Stimulated activated CD8-positive, alpha-beta memory T cell treated with anti-CD3 and anti-CD28 coated beads, Interleukin-2, amount 100 ng/mL, for 48 hours (primary cell): ENCODE measurements at regions not wholly inside any gene's neighbourhood (a gene's known extent, or its start where the extent isn't known, plus 50 kb on each side); places are given as distances from the start of the nearest gene placed in this dataset.
"Not testable (repeated sequence)": the region's sequence is repeated elsewhere in the genome, so short reads cannot be mapped to it uniquely, and the experiment has no call there.

Experiments used
- DNase-seq, 2 donors: peaks; one replicate each; pipeline ENCODE4 v3.0.0-alpha.2; 2020; ENCODE audit warnings: low read depth in 2 of 2

DNA sequence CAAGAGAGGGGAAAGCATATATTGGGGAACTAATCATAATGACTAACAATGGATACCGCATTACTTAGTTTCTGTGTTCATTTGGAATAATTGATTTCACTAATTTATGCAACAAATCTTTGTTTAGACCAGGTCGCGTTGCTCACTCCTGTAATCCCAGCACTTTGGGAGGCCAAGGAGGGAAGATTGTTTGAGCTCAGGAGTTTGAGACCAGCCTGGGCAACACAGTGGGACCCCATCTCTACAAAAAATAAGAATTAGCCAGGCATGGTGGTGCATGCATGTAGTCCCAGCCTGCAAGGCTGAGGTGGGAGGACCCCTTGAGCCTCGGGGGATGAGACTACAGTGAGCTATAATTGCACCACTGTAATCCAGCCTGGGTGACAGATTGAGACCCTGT lies 585.7 kb upstream of the CBLB start:
- no peak for DNase-seq

DNA sequence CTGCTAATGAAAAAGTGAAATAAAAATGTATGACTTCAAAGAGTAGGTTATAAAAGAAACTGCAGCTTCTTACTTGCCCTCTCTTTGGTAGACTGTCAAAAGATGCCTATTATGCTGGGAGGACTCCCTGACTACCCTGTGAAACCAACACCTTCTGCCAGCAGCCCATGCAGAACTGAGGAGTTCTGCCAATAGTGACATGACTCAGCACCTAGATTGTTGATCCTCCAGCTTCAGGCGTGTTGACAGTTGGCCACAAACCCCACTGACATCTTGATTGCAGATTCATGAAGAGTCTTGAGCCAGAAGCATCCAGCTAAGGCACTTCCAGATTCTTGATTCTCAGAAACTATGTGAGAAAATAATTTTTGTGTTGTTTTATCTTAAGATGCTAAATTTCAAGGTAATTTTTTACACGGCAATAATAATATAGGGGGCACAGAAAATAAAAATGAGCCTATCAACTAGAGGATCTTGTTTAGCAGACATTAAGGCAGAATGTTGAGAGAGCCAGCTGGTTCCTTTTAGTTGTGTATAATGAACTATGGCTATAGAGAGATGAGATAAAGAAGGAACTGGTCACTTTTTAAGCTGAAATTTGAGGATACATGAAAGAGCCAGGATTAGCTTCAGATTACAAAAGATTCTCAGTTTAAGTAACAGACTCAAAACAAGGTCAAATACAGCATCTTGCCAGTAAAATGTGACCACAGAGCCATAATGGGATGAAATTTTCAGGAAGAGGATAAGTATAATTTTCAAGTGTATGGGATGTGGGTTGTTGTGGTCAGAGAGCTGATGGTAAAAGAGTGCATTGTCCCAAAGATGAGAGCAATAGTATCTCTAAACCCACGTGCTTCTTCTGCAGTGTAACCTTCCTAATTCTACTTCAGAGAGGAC lies 588.7 kb upstream of the CBLB start:
- DNase-seq, result peak in 1 of 2 donors; percentile 18

DNA sequence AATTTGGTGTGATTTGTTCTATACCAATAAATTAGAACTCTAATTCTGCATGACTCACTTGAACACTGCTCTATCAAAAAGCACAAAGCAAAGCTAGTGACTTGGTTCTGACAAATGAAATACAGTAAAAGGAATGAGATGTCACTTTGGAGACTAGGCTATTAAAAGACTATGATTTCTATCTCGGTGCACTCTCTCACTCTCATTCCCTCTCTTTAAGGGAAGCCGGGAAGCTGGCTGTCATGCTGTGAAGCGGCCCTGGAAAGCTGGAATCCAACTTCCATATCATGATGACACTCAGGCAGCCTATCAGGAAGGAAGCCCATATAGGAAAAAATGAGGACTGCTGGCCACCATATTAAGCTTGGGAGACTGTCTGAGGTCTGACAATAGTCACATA lies 590.1 kb upstream of the CBLB start:
- DNase-seq, result no peak

DNA sequence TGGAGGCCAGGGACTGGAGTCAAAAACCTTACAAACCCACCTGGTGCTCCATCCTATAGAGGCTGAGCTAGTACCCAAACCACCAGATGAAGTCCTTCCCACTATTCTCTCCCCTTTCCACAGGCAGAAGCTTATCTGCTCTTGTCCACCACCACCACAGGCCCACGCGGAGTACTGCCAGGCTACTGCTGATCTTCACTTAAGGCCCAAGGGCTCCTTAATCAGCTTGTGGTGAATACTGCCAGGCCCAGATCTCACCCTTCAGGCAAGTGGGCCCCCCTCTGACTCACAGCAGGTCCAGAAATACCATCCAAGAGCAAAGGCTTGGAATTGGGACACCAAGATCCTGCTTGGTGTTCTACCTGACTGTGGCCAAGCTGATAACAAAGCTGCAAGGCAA lies 598.1 kb upstream of the CBLB start:
- DNase-seq, result no peak

DNA sequence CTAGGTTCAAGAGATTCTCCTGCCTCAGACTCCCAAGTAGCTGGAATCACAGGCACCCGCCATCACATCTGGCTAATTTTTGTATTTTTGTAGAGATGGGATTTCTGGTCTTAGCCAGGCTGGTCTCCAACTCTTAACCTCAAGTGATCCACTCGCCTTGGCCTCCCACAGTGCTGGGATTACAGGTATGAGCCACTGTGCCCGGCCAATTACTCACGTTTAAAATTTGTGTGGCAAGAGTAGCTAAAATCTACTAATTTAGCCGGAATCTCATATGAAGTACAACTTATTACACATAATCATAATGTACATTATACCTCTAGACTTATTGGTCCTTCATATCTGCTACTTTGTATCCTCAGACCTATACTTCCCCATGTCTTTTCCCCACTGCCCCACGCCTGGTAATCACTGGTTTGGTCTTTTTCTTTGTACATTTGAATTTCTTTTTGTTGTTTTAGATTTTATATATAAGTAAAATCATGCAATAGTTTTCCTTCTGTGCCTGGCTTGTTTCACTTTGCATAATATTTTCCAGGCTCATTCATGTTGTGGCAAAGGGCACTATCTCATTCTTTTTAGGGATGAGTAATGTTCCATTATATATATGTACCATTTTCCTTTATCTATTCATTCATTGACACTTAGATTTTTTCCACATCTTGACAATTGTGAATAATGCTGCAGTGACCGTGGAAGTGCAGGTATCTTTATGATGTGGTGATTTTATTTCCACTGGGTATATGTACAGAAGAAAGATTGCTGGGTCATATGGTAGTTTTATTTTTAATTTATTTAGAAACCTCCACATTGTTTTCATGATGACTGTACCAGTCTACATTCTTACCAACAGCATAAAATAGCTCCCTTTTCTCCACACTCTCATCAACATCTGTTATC lies 605.0 kb upstream of the CBLB start:
- DNase-seq, result peak in 1 of 2 donors; percentile 14

DNA sequence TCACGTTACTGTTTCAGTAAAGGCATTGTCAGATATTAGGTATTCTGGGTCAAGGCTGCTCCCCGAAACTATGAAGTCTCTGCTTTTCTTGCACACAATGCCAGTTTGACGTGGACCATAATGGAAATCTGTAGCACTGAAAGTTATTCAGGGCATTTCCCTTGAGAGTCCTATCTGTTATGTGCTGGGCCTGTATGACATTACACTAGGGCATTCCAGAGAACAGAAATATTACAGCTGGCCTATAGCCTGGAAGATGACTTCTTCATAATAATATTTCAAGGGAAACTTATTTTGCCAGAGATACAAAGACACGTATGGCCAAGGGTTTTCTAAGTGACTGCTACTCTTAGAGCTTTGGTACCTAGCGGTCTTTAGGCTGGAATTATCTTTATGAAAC lies 613.6 kb upstream of the CBLB start:
- DNase-seq, result no peak

DNA sequence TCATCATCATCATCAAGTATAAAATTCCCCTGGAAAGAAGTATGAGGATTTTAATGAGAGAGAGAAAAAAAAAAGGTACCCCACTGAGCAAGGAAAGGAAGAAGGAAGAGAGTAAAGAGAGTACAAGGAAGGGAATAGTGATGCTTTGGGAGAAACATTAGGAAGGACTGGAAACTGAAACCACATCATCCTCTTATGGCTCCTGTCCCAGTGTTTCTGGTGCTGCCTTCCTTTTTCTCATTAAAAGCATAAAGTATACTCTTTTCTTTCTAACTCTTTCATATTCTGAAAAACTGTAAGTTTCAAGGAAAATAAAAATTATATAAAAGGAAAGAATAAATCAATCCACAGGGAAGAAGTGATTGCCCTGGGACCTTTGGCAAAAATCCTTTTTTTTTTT lies 616.4 kb upstream of the CBLB start:
- no peak for DNase-seq

DNA sequence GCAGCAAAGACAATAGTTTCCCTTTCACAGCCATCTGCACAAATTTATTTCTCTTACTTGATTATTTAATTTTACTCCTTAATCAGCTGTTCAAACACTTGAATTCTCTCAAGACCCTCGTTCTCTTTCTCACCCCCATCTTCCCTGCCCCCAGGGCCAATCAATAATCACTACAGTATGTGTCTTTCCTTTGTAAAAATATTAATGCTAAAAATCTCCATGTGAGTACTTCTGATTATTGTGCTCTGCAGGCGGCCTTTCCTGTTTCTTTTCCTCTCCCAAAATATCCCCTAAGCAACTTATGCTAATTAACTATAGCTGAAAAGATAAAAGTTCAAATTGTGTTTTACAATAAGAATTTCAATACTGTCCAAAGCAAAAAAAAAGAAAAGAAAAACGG lies 617.0 kb upstream of the CBLB start:
- no peak for DNase-seq

DNA sequence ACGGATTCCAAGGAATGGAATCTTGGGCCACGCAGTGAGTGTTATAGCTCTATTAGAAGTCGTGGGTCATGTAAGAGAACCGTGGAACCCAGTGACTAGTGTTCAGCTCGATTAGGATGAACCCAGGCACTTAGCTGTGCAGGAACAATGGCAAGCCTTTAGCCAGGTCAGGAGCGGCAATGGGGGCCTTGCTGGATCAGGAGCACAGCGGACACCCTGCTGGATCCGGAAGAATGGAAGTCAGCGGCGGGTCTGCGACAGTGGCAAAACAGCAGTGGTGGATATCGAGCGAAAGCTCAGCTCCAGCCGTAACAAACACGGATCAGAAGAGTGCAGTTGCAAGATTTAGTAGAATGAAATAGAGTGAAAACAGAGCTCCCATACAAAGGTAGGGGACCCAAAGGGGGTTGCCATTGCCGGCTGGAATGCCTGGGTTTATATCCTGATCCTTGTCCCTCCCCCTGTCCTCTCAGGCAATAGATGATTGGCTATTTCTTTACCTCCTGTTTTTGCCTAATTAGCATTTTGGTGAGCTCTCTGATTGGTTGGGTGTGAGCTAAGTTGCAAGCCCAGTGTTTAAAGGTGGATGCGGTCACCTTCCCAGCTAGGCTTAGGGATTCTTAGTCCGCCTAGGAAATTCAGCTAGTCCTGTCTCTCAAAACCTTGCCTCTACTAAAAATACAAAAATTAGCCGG lies 618.3 kb upstream of the CBLB start:
- not testable (repeated sequence) for DNase-seq

DNA sequence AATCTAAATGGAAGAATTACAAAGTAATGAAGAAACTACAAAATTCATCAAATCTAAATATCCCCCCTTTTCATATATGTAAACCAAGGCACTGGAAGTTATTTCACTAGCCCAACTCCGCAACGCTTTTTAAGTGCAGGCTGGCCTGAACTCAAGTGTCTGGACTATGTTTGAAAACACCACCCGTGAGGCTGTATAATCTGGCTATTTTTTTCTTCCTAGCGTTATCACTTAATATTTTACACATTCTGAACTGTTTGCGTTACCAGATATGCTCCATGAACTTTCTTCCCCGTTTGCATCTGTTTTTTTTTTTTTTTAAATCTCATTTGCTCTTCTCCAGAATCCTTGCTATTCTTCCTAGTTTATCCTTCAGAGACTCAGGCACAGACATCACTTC lies 619.5 kb upstream of the CBLB start:
- no peak for DNase-seq

DNA sequence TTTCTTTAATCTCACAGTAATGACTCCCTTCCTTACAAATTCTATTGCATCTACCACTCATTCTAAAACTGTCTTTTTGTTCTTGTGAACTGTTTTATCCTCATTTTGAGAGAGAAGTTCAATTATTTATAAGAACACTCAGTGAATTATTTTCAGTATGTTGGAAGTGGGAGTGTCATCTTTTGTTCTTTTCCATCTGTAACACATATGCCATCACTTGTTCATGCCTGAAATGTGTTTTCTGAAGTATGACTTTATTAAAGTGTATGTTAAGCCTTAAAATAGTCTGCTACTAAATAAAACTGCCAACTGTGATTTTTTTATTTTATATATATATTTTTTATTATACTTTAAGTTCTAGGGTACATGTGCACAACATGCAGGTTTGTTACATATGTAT lies 623.0 kb upstream of the CBLB start:
- DNase-seq, result no peak

DNA sequence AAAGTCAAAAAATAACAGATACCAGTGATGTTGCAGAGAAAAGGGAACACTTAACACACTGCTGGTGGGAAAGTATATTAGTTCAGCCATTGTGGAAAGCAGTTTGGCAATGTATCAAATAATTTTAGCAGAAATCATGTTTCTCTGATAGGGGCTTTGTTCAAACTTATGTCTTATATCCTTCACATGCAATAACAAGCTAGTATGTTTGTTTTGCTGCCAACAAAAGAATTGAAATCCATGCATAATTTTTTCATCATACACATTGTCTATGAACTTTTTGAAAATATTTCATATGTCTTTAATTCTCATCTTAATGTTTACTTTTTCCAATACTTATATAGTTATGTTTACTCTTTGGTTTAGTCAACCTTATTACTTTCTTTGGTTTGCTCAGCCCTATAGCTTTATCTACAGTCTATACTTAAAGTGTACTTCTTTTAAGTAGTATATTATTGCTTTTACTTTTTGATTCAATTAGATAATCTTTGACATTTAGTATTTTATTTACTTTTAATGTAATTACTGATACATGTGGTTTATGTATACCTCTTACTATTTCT lies 639.6 kb upstream of the CBLB start:
- no peak for DNase-seq

DNA sequence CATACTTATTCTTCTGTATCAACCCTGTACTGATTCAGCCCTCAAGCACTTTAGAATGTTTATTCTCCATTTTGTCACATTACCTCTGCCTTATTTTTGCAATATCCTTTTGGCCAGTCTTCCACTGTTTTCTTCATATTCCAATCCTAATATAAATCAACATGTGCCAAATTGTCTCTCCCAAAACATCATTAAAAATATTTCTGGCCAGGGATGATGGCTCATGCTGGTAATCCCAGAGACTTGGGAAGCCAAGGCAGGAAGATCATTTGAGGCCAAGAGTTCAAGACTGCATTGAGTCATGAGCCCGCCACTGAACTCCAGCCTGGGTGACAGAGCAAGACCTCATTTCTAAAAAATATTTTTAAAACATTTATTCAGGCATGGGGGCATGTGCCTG lies 641.4 kb upstream of the CBLB start:
- no peak for DNase-seq

DNA sequence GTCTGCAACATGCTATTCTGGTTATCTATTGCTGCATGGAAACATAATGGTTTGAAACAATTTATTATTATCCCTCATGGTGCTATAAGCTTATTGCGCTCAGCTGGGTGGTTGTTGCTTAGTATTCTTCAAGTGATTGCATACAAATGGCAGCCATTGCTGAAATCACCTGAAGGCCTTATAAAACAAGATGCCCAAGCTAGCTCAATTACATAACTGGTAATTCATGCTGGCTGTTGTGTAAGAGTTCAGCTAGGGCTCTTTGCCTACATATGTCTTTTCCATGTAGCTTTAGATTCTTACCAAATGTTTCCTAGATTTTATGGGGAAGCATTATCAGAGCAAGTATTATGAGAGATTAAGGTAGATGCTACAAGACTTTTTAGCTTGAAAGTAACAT lies 644.0 kb upstream of the CBLB start:
- DNase-seq, result no peak

DNA sequence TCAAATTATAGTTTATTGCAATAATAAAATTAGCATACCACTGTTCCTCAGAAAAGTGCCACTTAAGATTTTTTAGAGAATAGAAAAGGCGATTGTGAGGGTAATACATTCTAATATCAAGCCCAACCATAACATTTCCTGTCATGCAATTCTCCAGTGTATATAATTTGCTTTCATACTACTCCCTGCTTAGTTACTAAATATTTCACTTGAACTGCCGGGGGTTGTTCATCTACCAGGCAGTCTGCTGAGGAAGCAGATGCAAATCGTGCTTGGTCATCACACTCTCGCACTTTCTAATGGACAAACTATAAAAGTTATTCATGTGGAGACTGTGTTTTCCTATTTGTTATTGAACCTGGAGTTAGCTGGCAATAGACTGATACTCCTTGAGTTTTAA lies 645.6 kb upstream of the CBLB start:
- DNase-seq, result no peak

DNA sequence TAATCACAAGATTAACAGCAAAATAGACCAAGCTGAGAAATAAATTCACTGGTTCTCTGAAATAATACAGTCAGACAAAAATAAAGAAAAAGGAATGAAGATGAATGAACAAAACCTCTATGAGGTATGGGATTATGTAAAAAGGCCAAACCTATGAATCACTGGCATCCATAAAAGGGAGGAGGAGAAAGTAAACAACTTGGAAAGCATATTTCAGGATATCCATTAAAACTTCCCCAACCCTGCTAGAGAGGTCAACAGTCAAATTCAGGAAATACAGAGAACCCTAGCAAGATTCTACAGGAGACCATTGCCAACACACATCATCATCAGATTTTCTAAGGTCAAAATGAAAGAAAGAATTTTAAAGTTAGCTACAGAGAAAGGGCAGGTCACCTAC lies 649.7 kb upstream of the CBLB start:
- no peak for DNase-seq

DNA sequence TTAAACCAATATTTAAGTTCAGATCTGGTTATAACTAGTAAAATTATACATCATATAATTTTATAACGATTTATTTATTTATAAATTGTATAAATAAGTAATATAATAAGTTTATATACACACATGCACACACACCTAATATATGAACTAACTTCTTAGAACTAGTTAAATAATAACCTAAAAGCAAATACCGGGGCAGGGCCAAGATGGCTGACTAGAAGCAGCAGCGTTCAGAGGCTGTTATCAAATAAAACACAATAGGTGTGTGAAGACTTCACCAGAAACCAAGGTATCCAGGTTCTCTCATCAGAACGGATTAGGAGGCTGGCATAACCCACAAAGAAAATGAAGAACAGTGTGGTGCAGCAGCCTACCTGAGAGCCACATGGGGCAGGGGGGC lies 653.6 kb upstream of the CBLB start:
- DNase-seq, result no peak

DNA sequence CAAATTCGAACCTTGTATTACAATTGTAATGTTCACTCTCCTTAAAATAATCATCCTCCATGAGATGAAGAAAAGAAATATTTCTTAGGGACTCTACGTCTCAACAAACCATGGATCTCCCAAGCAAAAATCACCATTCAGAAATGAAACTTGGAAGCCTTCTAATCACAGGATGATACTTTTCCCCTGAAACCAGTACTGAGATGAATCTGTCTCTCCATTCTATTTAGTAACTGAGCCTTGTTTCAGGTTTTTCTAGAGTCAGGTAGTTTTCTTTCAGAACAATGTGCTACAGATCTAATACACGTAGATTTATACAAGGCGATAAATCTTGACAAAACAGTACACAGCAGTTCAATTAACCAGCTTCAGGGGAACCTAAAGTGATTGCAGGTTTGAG lies 660.1 kb upstream of the CBLB start:
- DNase-seq, result no peak

DNA sequence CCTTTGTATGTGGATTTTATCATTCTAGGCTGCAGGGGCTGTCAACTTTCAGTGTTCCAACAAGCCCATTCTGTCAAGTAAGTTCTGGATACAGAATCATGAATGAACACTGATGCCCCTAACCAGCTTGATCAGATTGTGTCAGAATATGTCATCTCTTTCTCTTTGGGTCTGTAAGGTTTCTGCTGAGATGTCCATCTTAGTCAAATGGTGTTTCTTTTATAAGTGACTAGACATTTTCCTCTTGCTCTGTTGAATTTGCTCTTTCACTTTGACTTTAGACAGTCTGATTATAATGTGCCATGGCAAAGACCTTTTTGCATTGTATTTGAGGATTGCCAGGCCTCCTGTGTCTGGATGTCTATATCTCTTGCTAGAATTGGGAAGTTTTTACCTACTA lies 660.9 kb upstream of the CBLB start:
- DNase-seq, result no peak

DNA sequence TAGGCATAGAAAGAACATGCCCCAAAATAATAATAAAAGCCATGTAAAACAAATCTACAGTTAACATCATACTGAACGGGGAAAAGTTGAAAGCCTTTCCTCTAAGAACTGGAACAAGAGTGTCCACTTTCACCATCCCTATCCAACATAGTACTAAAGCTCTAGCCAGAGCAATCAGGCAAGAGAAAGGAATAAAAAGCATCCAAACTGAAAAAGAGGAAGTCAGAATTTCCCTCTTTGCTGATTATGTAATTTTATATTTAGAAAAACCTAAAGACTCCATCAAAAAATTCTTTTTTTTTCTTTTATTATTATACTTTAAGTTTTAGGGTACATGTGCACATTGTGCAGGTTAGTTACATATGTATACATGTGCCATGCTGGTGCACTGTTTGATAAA lies 661.6 kb upstream of the CBLB start:
- no peak for DNase-seq

DNA sequence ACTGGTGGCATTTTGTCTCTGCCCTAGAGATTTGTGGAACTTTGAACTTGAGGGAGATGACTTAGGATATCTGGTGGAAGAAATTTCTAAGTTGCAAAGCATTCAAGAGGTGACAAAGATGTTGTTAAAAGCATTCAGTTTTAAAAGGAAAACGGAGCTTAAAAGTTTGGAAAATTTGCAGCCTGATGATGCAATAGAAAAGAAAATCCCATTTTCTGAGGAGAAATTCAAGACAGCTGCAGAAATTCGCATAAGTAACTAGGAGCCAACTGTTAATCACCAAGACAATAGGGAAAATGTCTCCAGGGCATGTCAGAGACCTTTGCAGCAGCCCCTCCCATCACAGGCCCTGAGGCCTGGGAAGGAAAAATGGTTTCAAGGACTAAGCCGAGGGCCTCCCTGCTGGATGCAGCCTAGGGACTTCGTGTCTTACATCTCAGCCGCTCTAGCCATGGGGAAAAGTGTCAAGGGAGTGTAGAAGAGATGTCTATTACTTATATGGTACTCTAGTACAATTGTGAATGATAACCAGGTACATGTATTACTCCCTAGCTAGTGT lies 663.0 kb upstream of the CBLB start:
- not testable (repeated sequence) for DNase-seq
